Astrocyte (in vitro differentiated cells and primary cell): ENCODE measurements at regions not wholly inside any gene's neighbourhood (a gene's known extent, or its start where the extent isn't known, plus 50 kb on each side); places are given as distances from the start of the nearest gene placed in this dataset.

Source experiments
- DNase-seq: peaks from one replicate; pipeline ENCODE4 v3.0.0-alpha.2; 2010; ENCODE audit warnings: low read depth
- FAIRE-seq: peaks from 2 replicates; lab custom pipeline; 2011; peaks lifted over from hg19 to GRCh38; lab: Jason Lieb, UNC
- H2AFZ ChIP-seq: 2 replicates; pipeline ENCODE4 v1.6.0; 2012; ENCODE audit warnings: low read depth, low read length, inconsistent platforms
- H3K27ac ChIP-seq: 2 replicates; pipeline ENCODE4 v1.5.1; 2011; ENCODE audit warnings: low read depth, low read length, inconsistent platforms
- H3K27me3 ChIP-seq: 2 replicates; pipeline ENCODE4 v1.6.0; 2011; ENCODE audit warnings: low read length, inconsistent platforms; ENCODE audit not compliant: insufficient read depth
- H3K36me3 ChIP-seq: 2 replicates; pipeline ENCODE4 v1.5.1; 2011; ENCODE audit warnings: low read length, inconsistent platforms; ENCODE audit not compliant: insufficient read depth
- H3K4me1 ChIP-seq: 2 replicates; pipeline ENCODE4 v1.5.1; 2011; ENCODE audit warnings: low read length, inconsistent platforms; ENCODE audit not compliant: insufficient read depth
- H3K4me2 ChIP-seq: 2 replicates; pipeline ENCODE4 v1.6.0; 2012; ENCODE audit warnings: low read length, inconsistent platforms
- H3K4me3 ChIP-seq: 2 replicates; pipeline ENCODE4 v1.5.1; 2011; ENCODE audit warnings: low read depth, mild to moderate bottlenecking, low read length, inconsistent platforms; ENCODE audit not compliant: insufficient read depth
- H3K79me2 ChIP-seq: 2 replicates; pipeline ENCODE4 v1.6.0; 2012; ENCODE audit warnings: mild to moderate bottlenecking, low read length, inconsistent platforms; ENCODE audit not compliant: insufficient read depth
- H3K9ac ChIP-seq: 2 replicates; pipeline ENCODE4 v1.6.0; 2012; ENCODE audit warnings: mild to moderate bottlenecking, low read length, inconsistent platforms
- H3K9me3 ChIP-seq: 2 replicates; pipeline ENCODE4 v1.5.1; 2012; ENCODE audit warnings: low read depth, mild to moderate bottlenecking, low read length, inconsistent platforms; ENCODE audit not compliant: insufficient read depth
- H4K20me1 ChIP-seq: 2 replicates; pipeline ENCODE4 v1.6.0; 2012; ENCODE audit warnings: low read length, inconsistent platforms; ENCODE audit not compliant: insufficient read depth
- H3K27ac Mint-ChIP-seq: one replicate; pipeline ENCODE4 v1.8.0; 2021; ENCODE audit warnings: mild to moderate bottlenecking, mixed read lengths; ENCODE audit not compliant: unreplicated experiment
- H3K27me3 Mint-ChIP-seq: one replicate; pipeline ENCODE4 v1.8.0; 2021; ENCODE audit warnings: low read depth, mixed read lengths; ENCODE audit not compliant: unreplicated experiment
- H3K36me3 Mint-ChIP-seq: one replicate; pipeline ENCODE4 v1.8.0; 2021; ENCODE audit warnings: low read depth, mixed read lengths; ENCODE audit not compliant: unreplicated experiment
- H3K4me1 Mint-ChIP-seq: one replicate; pipeline ENCODE4 v1.8.0; 2021; ENCODE audit warnings: low read depth, mixed read lengths; ENCODE audit not compliant: unreplicated experiment
- H3K4me3 Mint-ChIP-seq: one replicate; pipeline ENCODE4 v1.8.0; 2021; ENCODE audit warnings: mild to moderate bottlenecking, moderate library complexity, mixed read lengths; ENCODE audit not compliant: unreplicated experiment
- H3K9me3 Mint-ChIP-seq: one replicate; pipeline ENCODE4 v1.8.0; 2021; ENCODE audit warnings: mild to moderate bottlenecking, mixed read lengths; ENCODE audit not compliant: unreplicated experiment
- CTCF ChIP-seq: IDR thresholded peaks from 2 replicates; pipeline ENCODE4 v1.5.1; 2011; ENCODE audit warnings: low read depth, mild to moderate bottlenecking, inconsistent platforms, low read length, moderate library complexity; ENCODE audit not compliant: insufficient read depth
- EZH2 ChIP-seq: IDR thresholded peaks from 2 replicates; pipeline ENCODE4 v1.6.1; 2012; ENCODE audit warnings: mild to moderate bottlenecking, low read length, inconsistent platforms; ENCODE audit not compliant: insufficient read depth

GRCh38 chr11:98143661-98144060, 877.1 kb upstream of the CNTN5 start:
- TF ChIP-seq EZH2 (no peak), CTCF (no peak)
- peaks cover 5% of the 10 kb centered on the region for H3K9me3 ChIP-seq
- no peak overlapping the region for H3K9ac ChIP-seq
- no peaks in the 10 kb centered on the region for H4K20me1 ChIP-seq
- no peaks in the 10 kb centered on the region for H3K36me3 ChIP-seq
- DNase-seq (no peak), FAIRE-seq (no peak)
- H3K4me1 ChIP-seq = no peaks in the 10 kb centered on the region
- H3K9me3 Mint-ChIP-seq = peaks cover 11% of the 10 kb centered on the region
- H3K27me3 Mint-ChIP-seq = no peaks in the 10 kb centered on the region
- H3K27me3 ChIP-seq = no peaks in the 10 kb centered on the region
- H3K27ac ChIP-seq = no peak overlapping the region
- no peak overlapping the region for H3K4me3 Mint-ChIP-seq
- H3K79me2 ChIP-seq = no peaks in the 10 kb centered on the region
- no peak overlapping the region for H3K4me2 ChIP-seq
- no peak overlapping the region for H3K27ac Mint-ChIP-seq
- no peaks in the 10 kb centered on the region for H3K4me1 Mint-ChIP-seq
- H3K36me3 Mint-ChIP-seq = no peaks in the 10 kb centered on the region
- H2AFZ ChIP-seq = no peak overlapping the region
- H3K4me3 ChIP-seq = no peak overlapping the region

GRCh38 chr11:98153752-98154151, 867.0 kb upstream of the CNTN5 start:
- Histone ChIP-seq H3K36me3 (no peaks in the 10 kb centered on the region), H3K9me3 (no peaks in the 10 kb centered on the region), H2AFZ (no peak overlapping the region), H3K4me1 (no peaks in the 10 kb centered on the region), H3K27me3 (no peaks in the 10 kb centered on the region), H3K27ac (no peak overlapping the region), H3K9ac (no peak overlapping the region), H3K79me2 (no peaks in the 10 kb centered on the region), H3K4me3 (no peak overlapping the region), H3K4me2 (no peak overlapping the region), H4K20me1 (no peaks in the 10 kb centered on the region)
- TF ChIP-seq CTCF = no peak
- TF ChIP-seq EZH2 = no peak
- H3K9me3 Mint-ChIP-seq = peaks cover 13% of the 10 kb centered on the region
- DNase-seq (no peak), FAIRE-seq (no peak)
- no peaks in the 10 kb centered on the region for H3K27me3 Mint-ChIP-seq
- H3K36me3 Mint-ChIP-seq = no peaks in the 10 kb centered on the region
- H3K4me3 Mint-ChIP-seq = no peak overlapping the region
- H3K27ac Mint-ChIP-seq = no peak overlapping the region
- H3K4me1 Mint-ChIP-seq = no peaks in the 10 kb centered on the region

GRCh38 chr11:98155696-98156095, 865.1 kb upstream of the CNTN5 start:
- Histone ChIP-seq H2AFZ (no peak overlapping the region), H3K9me3 (no peaks in the 10 kb centered on the region), H4K20me1 (no peaks in the 10 kb centered on the region), H3K9ac (no peak overlapping the region), H3K27ac (no peak overlapping the region), H3K36me3 (no peaks in the 10 kb centered on the region), H3K4me2 (no peak overlapping the region), H3K4me3 (no peak overlapping the region), H3K27me3 (no peaks in the 10 kb centered on the region), H3K79me2 (no peaks in the 10 kb centered on the region), H3K4me1 (no peaks in the 10 kb centered on the region)
- TF ChIP-seq CTCF (no peak), EZH2 (no peak)
- H3K27me3 Mint-ChIP-seq = no peaks in the 10 kb centered on the region
- H3K4me1 Mint-ChIP-seq = no peaks in the 10 kb centered on the region
- H3K36me3 Mint-ChIP-seq = peaks cover 1% of the 10 kb centered on the region
- no peak for FAIRE-seq
- no peak overlapping the region for H3K4me3 Mint-ChIP-seq
- DNase-seq = no peak
- H3K27ac Mint-ChIP-seq = no peak overlapping the region
- peaks cover 9% of the 10 kb centered on the region for H3K9me3 Mint-ChIP-seq
